Rectal smooth muscle tissue (tissue), 1 donor: ENCODE measurements at regions not wholly inside any gene's neighbourhood (a gene's known extent, or its start where the extent isn't known, plus 50 kb on each side); places are given as distances from the start of the nearest gene placed in this dataset.

Source experiments
- H3K27ac ChIP-seq: one replicate; pipeline ENCODE4 v1.7.0; 2013; ENCODE audit warnings: low read depth, low read length, inconsistent platforms
- H3K27me3 ChIP-seq: one replicate; pipeline ENCODE4 v1.7.0; 2013; ENCODE audit warnings: low read length; ENCODE audit not compliant: control insufficient read depth, insufficient read depth
- H3K36me3 ChIP-seq: one replicate; pipeline ENCODE4 v1.7.0; 2013; ENCODE audit warnings: low read length; ENCODE audit not compliant: control insufficient read depth, insufficient read depth
- H3K4me1 ChIP-seq: one replicate; pipeline ENCODE4 v1.7.0; 2013; ENCODE audit warnings: low read length; ENCODE audit not compliant: control insufficient read depth, insufficient read depth
- H3K4me3 ChIP-seq: one replicate; pipeline ENCODE4 v1.7.0; 2013; ENCODE audit warnings: low read length
- H3K9ac ChIP-seq: one replicate; pipeline ENCODE4 v1.7.0; 2013; ENCODE audit warnings: low read length

DNA sequence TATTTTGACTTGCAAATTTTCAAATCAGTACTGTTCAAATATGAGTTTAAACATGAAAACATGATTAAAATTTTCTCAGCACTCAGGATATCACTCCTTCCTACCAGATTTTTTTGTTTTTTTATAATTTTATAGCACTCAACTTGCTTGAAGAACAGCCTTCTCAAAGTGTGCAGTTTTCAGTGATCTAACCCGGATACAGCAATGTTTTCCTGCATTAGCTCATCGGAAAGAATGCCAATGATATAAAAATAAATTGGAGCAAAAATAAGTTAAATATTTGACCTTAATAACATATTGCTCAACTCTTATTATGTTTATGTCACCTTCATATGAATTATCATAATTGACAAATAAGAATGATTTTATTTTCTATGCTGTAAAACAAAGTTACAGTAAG lies 766.8 kb downstream of the USP25 start:
- H3K4me3 ChIP-seq = no peak overlapping the region
- no peak overlapping the region for H3K9ac ChIP-seq

DNA sequence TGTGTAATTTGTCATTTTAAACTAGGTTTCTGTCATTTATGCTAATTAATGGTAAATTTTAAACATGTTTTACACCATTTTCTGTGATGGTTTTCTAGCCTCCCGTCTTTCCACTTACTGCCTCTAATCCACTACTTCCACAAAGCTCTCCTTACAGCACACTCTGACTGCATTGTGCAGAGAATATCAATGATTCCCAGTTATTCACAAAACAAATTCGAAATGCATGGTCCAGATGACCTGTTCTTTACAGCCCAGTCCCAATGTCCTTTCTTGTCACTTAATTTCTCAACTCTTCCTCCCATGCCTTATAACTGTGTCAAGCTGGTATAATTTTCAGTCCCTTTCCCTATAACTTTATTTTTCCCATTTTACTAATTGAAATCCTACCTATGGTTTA lies 770.5 kb downstream of the USP25 start:
- Histone ChIP-seq H3K9ac (no peak overlapping the region), H3K27me3 (no peaks in the 10 kb centered on the region), H3K27ac (no peak overlapping the region), H3K36me3 (no peaks in the 10 kb centered on the region), H3K4me1 (no peaks in the 10 kb centered on the region), H3K4me3 (no peak overlapping the region)

More for the DNA sequence above, 766.8 kb downstream of the USP25 start:
- H3K27ac ChIP-seq = no peak overlapping the region
- H3K4me1 ChIP-seq = no peaks in the 10 kb centered on the region
- H3K27me3 ChIP-seq = no peaks in the 10 kb centered on the region
- H3K36me3 ChIP-seq = no peaks in the 10 kb centered on the region

DNA sequence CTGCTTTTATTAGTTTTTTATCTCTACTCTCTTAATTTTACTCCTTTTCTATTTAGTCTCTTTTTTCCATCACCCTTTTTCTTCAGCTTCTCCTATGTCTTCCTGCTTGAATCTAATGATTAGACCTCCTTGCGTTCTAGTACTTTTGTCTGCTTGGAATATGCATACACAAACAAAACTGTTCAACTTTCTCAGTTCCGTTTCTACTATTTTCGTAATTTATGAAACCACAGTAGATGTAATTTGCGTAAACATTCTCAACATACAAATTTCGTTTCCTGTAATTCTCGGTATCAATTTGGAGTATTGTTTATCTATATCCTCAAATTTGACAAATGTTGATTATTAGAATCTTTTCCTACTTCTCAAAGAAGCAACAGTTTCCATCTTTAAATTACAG lies 772.5 kb downstream of the USP25 start:
- Histone ChIP-seq H3K4me1 (no peaks in the 10 kb centered on the region), H3K36me3 (no peaks in the 10 kb centered on the region)

DNA sequence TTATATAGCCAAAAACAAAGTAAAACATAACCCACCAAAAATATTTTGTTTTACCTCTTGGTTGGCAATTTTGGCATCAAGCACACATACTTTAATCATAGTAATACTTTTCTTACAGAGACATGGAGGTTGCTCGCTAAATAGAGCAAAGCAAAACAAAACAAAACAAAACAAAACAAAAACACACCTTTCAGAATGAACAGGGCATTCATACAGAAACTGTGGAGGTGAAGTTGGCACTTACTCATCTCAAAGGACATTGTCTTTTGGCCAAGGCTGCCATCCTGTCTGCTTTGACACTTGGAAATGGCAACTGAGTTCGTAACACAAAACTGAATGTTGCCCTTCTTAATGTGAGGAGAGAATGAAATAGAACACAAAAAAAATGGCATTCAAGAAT lies 773.1 kb downstream of the USP25 start:
- Histone ChIP-seq H3K27me3 (no peaks in the 10 kb centered on the region), H3K4me3 (no peak overlapping the region), H3K36me3 (no peaks in the 10 kb centered on the region), H3K4me1 (no peaks in the 10 kb centered on the region), H3K27ac (no peak overlapping the region), H3K9ac (no peak overlapping the region)

More for the DNA sequence above, 772.5 kb downstream of the USP25 start:
- Histone ChIP-seq H3K4me3 (no peak overlapping the region), H3K27ac (no peak overlapping the region), H3K9ac (no peak overlapping the region), H3K27me3 (no peaks in the 10 kb centered on the region)

DNA sequence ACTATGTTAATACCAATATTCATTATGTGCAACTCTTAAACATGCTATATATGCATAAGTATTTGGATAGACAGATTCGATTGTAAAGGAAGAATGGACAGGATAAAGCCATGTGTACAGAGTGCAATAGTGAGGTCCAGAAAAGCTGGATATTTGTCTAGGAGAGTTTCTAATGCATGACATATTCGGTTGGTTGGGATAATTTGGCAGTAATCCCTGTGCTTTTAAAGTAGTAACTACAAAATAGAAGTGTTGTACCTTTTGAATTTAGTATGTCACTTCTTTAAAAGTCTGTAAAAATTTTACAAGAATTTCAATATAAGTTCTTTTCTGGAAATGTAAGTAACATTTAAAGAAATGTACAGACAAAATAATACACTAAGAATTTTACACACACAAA lies 774.5 kb downstream of the USP25 start:
- no peak overlapping the region for H3K4me3 ChIP-seq
- no peaks in the 10 kb centered on the region for H3K4me1 ChIP-seq
- H3K36me3 ChIP-seq = no peaks in the 10 kb centered on the region
- H3K9ac ChIP-seq = no peak overlapping the region
- no peak overlapping the region for H3K27ac ChIP-seq
- no peaks in the 10 kb centered on the region for H3K27me3 ChIP-seq

DNA sequence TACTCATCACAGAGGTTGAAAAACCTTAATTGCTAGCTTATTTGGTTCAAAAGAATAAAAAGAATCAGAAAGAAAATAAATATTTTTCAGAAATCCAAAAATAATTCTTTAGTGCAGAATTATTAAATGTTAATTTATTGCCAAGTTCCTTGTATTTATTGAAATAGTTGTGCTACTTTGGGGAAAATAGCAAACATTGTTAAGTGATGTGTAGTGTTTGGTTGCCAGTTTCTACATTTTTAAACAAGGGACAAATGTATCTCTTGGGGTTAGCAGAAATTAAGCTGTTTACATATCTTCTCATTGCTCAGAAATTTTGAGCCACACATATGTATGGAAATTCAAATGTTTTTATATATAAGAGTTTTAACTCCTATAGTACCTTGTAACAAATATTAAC lies 775.0 kb downstream of the USP25 start:
- H3K9ac ChIP-seq = no peak overlapping the region
- H3K4me3 ChIP-seq = no peak overlapping the region
- no peaks in the 10 kb centered on the region for H3K27me3 ChIP-seq
- H3K27ac ChIP-seq = no peak overlapping the region
- no peaks in the 10 kb centered on the region for H3K4me1 ChIP-seq
- no peaks in the 10 kb centered on the region for H3K36me3 ChIP-seq

DNA sequence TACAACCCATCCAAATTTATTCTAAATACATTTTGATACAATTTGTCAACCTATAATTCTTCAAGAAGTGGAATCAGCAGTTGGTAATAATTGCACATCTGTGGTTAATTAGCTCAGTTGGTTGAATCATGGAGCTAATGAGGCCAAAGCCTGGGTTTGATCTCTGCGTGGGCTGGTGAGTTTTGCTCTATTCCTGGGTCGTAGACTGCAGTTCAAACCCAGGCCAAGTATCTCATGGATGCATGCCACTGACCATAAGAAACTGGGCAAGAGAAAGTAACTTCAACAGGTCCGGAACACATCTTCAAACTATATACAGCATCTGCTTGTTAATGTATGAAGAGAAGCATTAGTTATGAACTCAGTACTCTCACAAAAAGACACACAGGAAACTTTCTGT lies 779.7 kb downstream of the USP25 start:
- Histone ChIP-seq H3K4me3 (no peak overlapping the region), H3K9ac (no peak overlapping the region), H3K4me1 (no peaks in the 10 kb centered on the region), H3K27me3 (no peaks in the 10 kb centered on the region), H3K36me3 (no peaks in the 10 kb centered on the region), H3K27ac (no peak overlapping the region)

DNA sequence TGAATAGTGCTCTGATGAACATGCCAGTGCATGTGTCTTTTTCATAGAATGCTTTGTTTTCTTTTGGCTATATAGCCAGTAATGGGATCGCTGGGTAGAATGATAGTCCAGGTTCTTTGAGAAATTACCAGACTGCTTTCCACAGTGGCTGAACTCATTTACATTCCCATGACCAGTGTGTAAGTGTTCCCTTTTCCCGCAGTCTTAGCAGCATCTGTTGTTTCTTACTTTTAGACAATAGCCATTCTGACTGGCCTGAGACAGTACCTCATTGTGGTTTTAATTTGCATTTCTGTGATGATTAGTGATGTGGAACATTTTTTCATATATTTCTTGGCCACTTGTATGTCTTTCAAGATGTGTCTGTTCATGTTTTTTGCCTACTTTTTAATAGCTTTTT lies 784.5 kb downstream of the USP25 start:
- H3K4me3 ChIP-seq = no peak overlapping the region
- H3K9ac ChIP-seq = no peak overlapping the region
- no peaks in the 10 kb centered on the region for H3K36me3 ChIP-seq
- no peak overlapping the region for H3K27ac ChIP-seq
- no peaks in the 10 kb centered on the region for H3K27me3 ChIP-seq
- no peaks in the 10 kb centered on the region for H3K4me1 ChIP-seq

DNA sequence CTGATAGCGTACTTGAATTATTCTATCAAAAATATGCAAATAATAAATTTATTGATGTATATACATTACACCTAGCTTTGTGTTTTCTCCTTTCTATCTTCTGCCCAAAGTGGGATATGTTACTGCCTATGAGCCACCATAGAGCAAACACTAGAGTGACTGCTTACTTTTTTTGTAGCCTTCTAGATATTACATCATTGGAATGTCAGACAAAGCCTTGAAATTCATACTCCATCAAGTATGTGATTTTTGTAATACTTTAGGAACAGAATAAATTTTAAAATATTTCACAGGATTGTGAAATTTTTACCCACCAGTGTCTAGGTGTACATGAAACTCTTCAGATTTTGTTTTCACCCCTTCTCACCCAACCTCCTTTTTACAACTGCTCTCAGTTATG lies 787.6 kb downstream of the USP25 start:
- Histone ChIP-seq H3K9ac (no peak overlapping the region), H3K4me1 (no peaks in the 10 kb centered on the region), H3K36me3 (no peaks in the 10 kb centered on the region), H3K27ac (no peak overlapping the region), H3K4me3 (no peak overlapping the region), H3K27me3 (no peaks in the 10 kb centered on the region)

DNA sequence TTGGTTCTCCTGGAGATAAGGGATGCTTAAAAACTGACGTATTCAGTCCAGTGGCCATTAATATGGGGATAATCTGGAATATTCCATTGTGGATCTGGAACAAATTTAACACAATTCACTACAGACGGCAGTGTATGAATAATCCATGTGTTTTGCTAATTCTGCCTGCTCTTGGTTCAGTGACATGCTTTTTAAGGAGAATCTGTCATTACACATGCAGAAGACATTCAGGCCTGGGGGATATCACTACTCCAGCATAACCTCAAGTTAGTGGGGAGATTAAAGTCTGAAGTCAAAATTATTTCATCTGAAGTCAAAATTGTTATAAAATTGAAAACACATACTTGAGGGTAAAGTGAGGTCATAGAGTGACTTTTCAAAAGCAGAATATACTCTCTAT lies 789.3 kb downstream of the USP25 start:
- Histone ChIP-seq H3K4me1 (no peaks in the 10 kb centered on the region), H3K36me3 (no peaks in the 10 kb centered on the region), H3K27ac (no peak overlapping the region), H3K27me3 (no peaks in the 10 kb centered on the region), H3K9ac (no peak overlapping the region), H3K4me3 (no peak overlapping the region)

DNA sequence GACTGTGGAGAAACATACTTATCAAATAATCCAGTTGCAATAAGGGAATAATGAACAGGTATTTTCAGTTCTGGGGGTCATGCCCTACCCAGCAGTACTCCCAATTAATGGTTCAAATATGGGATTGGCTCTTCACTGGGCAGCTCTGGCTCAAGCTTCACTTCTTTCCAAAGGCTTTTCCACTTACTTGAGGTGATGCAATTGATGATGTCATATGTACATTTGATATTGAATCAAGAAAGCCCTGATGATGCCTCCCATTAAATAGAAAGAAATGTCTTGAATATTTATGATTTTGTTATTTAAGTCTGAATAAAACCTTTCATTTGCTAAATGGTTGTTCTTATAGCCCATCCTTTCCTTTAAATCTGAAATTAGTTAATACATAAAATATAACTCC lies 789.9 kb downstream of the USP25 start:
- no peak overlapping the region for H3K4me3 ChIP-seq
- no peak overlapping the region for H3K9ac ChIP-seq
- H3K27me3 ChIP-seq = no peaks in the 10 kb centered on the region
- no peaks in the 10 kb centered on the region for H3K4me1 ChIP-seq
- no peak overlapping the region for H3K27ac ChIP-seq
- H3K36me3 ChIP-seq = no peaks in the 10 kb centered on the region

DNA sequence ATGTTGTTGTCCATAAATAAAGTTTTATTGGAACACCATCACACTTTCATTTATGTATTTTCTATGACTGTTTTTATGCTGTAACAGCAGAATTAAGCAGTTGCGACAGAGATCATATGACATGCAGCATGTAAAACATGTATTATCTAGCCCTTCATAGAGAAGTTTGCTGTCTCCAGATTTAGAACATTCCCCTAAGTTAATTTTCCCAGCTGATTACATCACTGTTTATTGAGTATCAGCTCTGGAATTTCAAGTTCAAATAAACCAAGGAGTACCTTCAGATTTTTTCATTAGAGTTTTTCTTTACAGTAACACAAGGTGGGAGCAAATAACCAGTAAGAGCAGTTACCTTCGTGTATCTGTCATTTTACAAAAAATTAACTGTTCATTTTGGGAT lies 792.8 kb downstream of the USP25 start:
- H3K4me3 ChIP-seq = no peak overlapping the region
- no peak overlapping the region for H3K9ac ChIP-seq
- no peaks in the 10 kb centered on the region for H3K4me1 ChIP-seq
- no peaks in the 10 kb centered on the region for H3K27me3 ChIP-seq
- H3K27ac ChIP-seq = no peak overlapping the region
- no peaks in the 10 kb centered on the region for H3K36me3 ChIP-seq

DNA sequence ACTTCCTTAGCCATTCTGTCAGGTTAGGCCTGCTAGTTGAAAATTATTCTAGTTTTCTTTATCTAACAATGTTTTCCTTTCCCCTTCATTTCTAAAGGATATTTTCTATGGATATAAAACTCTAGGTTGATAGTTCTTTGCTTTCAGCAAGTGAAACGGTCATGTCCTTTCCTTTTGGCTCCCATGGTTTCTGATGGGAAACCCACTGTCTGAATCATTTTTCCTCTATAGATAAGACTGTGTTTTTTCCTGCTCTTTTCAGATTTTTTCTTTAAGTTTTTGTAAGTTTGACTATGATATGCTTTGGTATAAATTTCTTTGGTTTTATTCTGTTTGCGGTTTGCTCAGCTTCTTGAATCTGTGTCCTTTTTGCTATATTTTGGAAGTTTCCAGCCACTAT lies 800.9 kb downstream of the USP25 start:
- H3K4me1 ChIP-seq = no peaks in the 10 kb centered on the region
- no peak overlapping the region for H3K9ac ChIP-seq
- no peaks in the 10 kb centered on the region for H3K27me3 ChIP-seq
- H3K27ac ChIP-seq = no peak overlapping the region
- no peak overlapping the region for H3K4me3 ChIP-seq
- no peaks in the 10 kb centered on the region for H3K36me3 ChIP-seq

DNA sequence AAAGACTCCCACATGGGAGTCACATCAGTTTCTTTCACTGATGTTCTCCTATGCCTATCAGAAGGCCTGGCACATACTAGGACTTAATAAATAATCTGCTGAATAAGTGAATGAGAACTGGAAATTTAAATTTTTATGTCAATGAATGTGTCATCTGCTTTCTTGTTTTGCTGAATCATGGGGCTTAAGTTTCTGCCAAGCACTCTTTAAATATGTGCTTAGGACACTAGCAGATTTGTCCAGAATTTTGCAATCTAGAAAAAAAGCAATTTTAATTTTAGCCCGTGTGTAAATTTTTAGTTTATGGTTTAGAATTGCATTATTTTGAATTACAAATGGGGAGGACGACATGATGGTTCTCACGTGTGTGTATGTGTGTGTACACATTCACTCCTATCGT lies 803.1 kb downstream of the USP25 start:
- Histone ChIP-seq H3K27ac (no peak overlapping the region), H3K9ac (no peak overlapping the region)

More for the DNA sequence above, 803.1 kb downstream of the USP25 start:
- no peaks in the 10 kb centered on the region for H3K27me3 ChIP-seq
- no peaks in the 10 kb centered on the region for H3K36me3 ChIP-seq
- H3K4me3 ChIP-seq = no peak overlapping the region
- H3K4me1 ChIP-seq = no peaks in the 10 kb centered on the region
